ENCODE measurements at regions not wholly inside any gene's neighbourhood (a gene's known extent, or its start where the extent isn't known, plus 50 kb on each side); places are given as distances from the start of the nearest gene placed in this dataset.
"Not testable (repeated sequence)": the region's sequence is repeated elsewhere in the genome, so short reads cannot be mapped to it uniquely, and the experiment has no call there.

- no peaks in the 10 kb centered on the region for H3K4me1 Mint-ChIP-seq
- no peak for ATAC-seq (ENCODE audit: low read depth)
- intact Hi-C loops (cut with micrococcal nuclease): no loop called here
- H3K36me3 Mint-ChIP-seq (ENCODE audit: low read depth): peaks cover 2% of the 10 kb centered on the region
- no peak overlapping the region for H3K4me3 Mint-ChIP-seq
- POLR2A ChIA-PET: no interaction called here
- CTCF ChIA-PET: no interaction called here
- TF ChIP-seq, protein P1, sequence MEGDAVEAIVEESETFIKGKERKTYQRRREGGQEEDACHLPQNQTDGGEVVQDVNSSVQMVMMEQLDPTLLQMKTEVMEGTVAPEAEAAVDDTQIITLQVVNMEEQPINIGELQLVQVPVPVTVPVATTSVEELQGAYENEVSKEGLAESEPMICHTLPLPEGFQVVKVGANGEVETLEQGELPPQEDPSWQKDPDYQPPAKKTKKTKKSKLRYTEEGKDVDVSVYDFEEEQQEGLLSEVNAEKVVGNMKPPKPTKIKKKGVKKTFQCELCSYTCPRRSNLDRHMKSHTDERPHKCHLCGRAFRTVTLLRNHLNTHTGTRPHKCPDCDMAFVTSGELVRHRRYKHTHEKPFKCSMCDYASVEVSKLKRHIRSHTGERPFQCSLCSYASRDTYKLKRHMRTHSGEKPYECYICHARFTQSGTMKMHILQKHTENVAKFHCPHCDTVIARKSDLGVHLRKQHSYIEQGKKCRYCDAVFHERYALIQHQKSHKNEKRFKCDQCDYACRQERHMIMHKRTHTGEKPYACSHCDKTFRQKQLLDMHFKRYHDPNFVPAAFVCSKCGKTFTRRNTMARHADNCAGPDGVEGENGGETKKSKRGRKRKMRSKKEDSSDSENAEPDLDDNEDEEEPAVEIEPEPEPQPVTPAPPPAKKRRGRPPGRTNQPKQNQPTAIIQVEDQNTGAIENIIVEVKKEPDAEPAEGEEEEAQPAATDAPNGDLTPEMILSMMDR (IDR thresholded peaks at IDR 0.05): no peak
- H3K27me3 Mint-ChIP-seq: no peaks in the 10 kb centered on the region
- no peak overlapping the region for H3K27ac Mint-ChIP-seq
- DNase-seq: no peak
- H3K9me3 Mint-ChIP-seq: no peaks in the 10 kb centered on the region
Observed at GRCh38 chr12:46652692-46653091, 173.1 kb downstream of the SLC38A4 start.

GRCh38 chr12:46650688-46651087 is 175.1 kb downstream of the SLC38A4 start:
- Mint-ChIP-seq H3K27ac (no peak overlapping the region), H3K27me3 (no peaks in the 10 kb centered on the region), H3K4me1 (no peaks in the 10 kb centered on the region), H3K36me3 (ENCODE audit: low read depth) (peaks cover 2% of the 10 kb centered on the region), H3K4me3 (no peak overlapping the region), H3K9me3 (peaks cover 3% of the 10 kb centered on the region)
- ChIA-PET CTCF (no interaction called here), POLR2A (no interaction called here)
- TF ChIP-seq, protein P1 (IDR thresholded peaks at IDR 0.05): no peak
- DNase-seq (no peak), ATAC-seq (ENCODE audit: low read depth) (no peak)
- intact Hi-C loops (cut with micrococcal nuclease): no loop called here

DNA sequence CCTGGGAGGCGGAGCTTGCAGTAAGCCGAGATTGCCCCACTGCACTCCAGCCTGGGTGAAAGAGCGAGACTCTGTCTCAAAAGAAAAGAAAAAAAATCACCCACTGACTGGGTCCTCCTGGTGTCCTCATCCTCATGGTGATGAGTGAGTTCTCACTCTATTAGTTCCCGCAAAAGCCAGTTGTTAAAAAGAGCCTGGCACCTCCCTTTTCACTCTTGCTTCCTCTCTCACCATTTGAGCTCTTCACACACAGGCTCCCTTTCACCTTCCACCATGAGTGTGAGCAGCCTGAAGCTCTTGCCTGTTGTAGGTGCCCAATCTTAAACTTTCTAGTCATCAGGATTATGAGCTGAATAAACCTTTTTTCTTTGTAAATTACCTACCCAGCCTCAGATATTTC is 176.4 kb downstream of the SLC38A4 start:
- H3K4me1 Mint-ChIP-seq: no peaks in the 10 kb centered on the region
- ChIA-PET CTCF (no interaction called here), POLR2A (no interaction called here)
- H3K9me3 Mint-ChIP-seq: peaks cover 3% of the 10 kb centered on the region
- H3K27me3 Mint-ChIP-seq: no peaks in the 10 kb centered on the region
- no peak overlapping the region for H3K4me3 Mint-ChIP-seq
- intact Hi-C loops (cut with micrococcal nuclease): no loop called here
- no peak for ATAC-seq (ENCODE audit: low read depth)
- peaks cover 2% of the 10 kb centered on the region for H3K36me3 Mint-ChIP-seq (ENCODE audit: low read depth)
- TF ChIP-seq, protein P1 (IDR thresholded peaks at IDR 0.05): no peak
- no peak for DNase-seq
- no peak overlapping the region for H3K27ac Mint-ChIP-seq

DNA sequence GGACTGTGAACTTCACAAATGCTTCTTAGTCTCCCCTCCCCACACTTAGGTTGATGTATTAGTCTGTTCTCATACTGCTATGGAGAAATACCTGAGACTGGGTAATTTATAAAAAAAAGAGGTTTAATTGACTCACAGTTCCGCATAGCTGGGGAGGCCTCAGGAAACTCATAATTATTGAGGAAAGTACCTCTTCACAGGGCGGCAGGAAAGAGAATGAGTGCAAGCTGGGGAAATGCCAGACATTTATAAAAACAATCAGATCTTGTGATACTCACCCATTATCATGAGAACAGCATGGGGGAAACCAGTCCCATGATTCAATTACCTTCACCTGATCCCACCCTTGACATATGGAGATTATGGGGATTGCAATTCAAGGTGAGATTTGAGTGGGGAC is 178.8 kb downstream of the SLC38A4 start:
- POLR2A ChIA-PET: no interaction called here
- H3K4me1 Mint-ChIP-seq: no peaks in the 10 kb centered on the region
- ATAC-seq (ENCODE audit: low read depth) (no peak), DNase-seq (no peak)
- CTCF ChIA-PET: no interaction called here
- no peaks in the 10 kb centered on the region for H3K27me3 Mint-ChIP-seq
- intact Hi-C loops (cut with micrococcal nuclease): no loop called here
- H3K9me3 Mint-ChIP-seq: peaks cover 14% of the 10 kb centered on the region
- TF ChIP-seq, protein P1 (IDR thresholded peaks at IDR 0.05): no peak
- no peak overlapping the region for H3K27ac Mint-ChIP-seq
- peaks cover 2% of the 10 kb centered on the region for H3K36me3 Mint-ChIP-seq (ENCODE audit: low read depth)
- H3K4me3 Mint-ChIP-seq: no peak overlapping the region

GRCh38 chr12:46641649-46642048 is 184.1 kb downstream of the SLC38A4 start:
- CTCF ChIA-PET; DNase-seq; H3K4me1 Mint-ChIP-seq; POLR2A ChIA-PET; ATAC-seq (ENCODE audit: low read depth); intact Hi-C loops (cut with micrococcal nuclease); H3K27me3 Mint-ChIP-seq; H3K4me3 Mint-ChIP-seq; H3K27ac Mint-ChIP-seq: not testable (repeated sequence)
- Mint-ChIP-seq H3K9me3 (peaks cover 39% of the 10 kb centered on the region), H3K36me3 (ENCODE audit: low read depth) (peaks cover 20% of the 10 kb centered on the region)

GRCh38 chr12:46635818-46636217 is 190.0 kb downstream of the SLC38A4 start:
- CTCF ChIA-PET: no interaction called here
- no peaks in the 10 kb centered on the region for H3K4me1 Mint-ChIP-seq
- H3K36me3 Mint-ChIP-seq (ENCODE audit: low read depth): peaks cover 26% of the 10 kb centered on the region
- no peak overlapping the region for H3K4me3 Mint-ChIP-seq
- no peak for ATAC-seq (ENCODE audit: low read depth)
- peaks cover 36% of the 10 kb centered on the region for H3K9me3 Mint-ChIP-seq
- DNase-seq: no peak
- TF ChIP-seq, protein P1 (IDR thresholded peaks at IDR 0.05): no peak
- no peak overlapping the region for H3K27ac Mint-ChIP-seq
- POLR2A ChIA-PET: no interaction called here
- H3K27me3 Mint-ChIP-seq: no peaks in the 10 kb centered on the region
- intact Hi-C loops (cut with micrococcal nuclease): no loop called here
